Suprapubic skin (tissue), 4 donors: ENCODE measurements at regions not wholly inside any gene's neighbourhood (a gene's known extent, or its start where the extent isn't known, plus 50 kb on each side); places are given as distances from the start of the nearest gene placed in this dataset.
"Not testable (repeated sequence)": the region's sequence is repeated elsewhere in the genome, so short reads cannot be mapped to it uniquely, and the experiment has no call there.

Experiments
- DNase-seq, 2 donors: peaks; one replicate each; pipeline ENCODE4 v3.0.0-alpha.2; 2019; ENCODE audit warnings: low spot score in 2 of 2
- H3K27ac ChIP-seq: fragments of 200-600 bp; sonication (generic); one replicate; pipeline ENCODE4 v1.5.1; 2019
- H3K27me3 ChIP-seq: fragments of 200-600 bp; sonication (generic); one replicate; pipeline ENCODE4 v1.5.1; 2019
- H3K36me3 ChIP-seq: fragments of 200-600 bp; sonication (generic); one replicate; pipeline ENCODE4 v1.5.1; 2019
- H3K4me1 ChIP-seq: fragments of 200-600 bp; sonication (generic); one replicate; pipeline ENCODE4 v1.5.1; 2019
- H3K4me3 ChIP-seq: fragments of 200-600 bp; sonication (generic); one replicate; pipeline ENCODE4 v1.5.1; 2019; ENCODE audit warnings: mild to moderate bottlenecking
- H3K9me3 ChIP-seq: fragments of 200-600 bp; sonication (generic); one replicate; pipeline ENCODE4 v1.5.1; 2019
- EP300 ChIP-seq: sonication (generic); formaldehyde crosslinking; IDR thresholded peaks from one replicate; pipeline ENCODE4 v1.6.1; 2017; ENCODE audit warnings: antibody characterized with exemption
- POLR2A ChIP-seq, 2 donors: fragments of 450-650 bp; IDR thresholded peaks; one replicate each; pipeline ENCODE4 v1.6.1; 2017; ENCODE audit warnings: antibody characterized with exemption in 2 of 2, mild to moderate bottlenecking in 2 of 2, moderate library complexity in 2 of 2
- POLR2AphosphoS5 ChIP-seq, 3 donors: sonication (generic); formaldehyde crosslinking; IDR thresholded peaks; one replicate each; pipeline ENCODE4 v1.6.1; 2017; ENCODE audit warnings: antibody characterized with exemption in 3 of 3
- WGBS: methylation state at CpG from one replicate; pipeline ENCODE4 v1.1.5; 2018; 5-methylcytosine and 5-hydroxymethylcytosine counted together
- TF ChIP-seq, protein P1 (sequence below), 2 donors: fragments of 200-600 bp in 1 of 2; fragments of 450-650 bp in 1 of 2; sonication (generic) in 1 of 2; IDR thresholded peaks; one replicate each; pipeline ENCODE4 v1.5.1; 2016 to 2019; ENCODE audit warnings: antibody characterized with exemption in 2 of 2, mild to moderate bottlenecking in 1 of 2, moderate library complexity in 1 of 2

GRCh38 chr6:4474810-4475209 lies 301.4 kb upstream of the CDYL start:
- no peak overlapping the region for H3K4me3 ChIP-seq
- no peak for DNase-seq
- H3K9me3 ChIP-seq, result no peaks in the 10 kb centered on the region
- no peaks in the 10 kb centered on the region for H3K27me3 ChIP-seq
- H3K36me3 ChIP-seq, result no peaks in the 10 kb centered on the region
- TF ChIP-seq POLR2A (IDR thresholded peaks at IDR 0.05) (no peak), POLR2AphosphoS5 (IDR thresholded peaks at IDR 0.05) (no peak), EP300 (no peak)
- TF ChIP-seq, protein P1, sequence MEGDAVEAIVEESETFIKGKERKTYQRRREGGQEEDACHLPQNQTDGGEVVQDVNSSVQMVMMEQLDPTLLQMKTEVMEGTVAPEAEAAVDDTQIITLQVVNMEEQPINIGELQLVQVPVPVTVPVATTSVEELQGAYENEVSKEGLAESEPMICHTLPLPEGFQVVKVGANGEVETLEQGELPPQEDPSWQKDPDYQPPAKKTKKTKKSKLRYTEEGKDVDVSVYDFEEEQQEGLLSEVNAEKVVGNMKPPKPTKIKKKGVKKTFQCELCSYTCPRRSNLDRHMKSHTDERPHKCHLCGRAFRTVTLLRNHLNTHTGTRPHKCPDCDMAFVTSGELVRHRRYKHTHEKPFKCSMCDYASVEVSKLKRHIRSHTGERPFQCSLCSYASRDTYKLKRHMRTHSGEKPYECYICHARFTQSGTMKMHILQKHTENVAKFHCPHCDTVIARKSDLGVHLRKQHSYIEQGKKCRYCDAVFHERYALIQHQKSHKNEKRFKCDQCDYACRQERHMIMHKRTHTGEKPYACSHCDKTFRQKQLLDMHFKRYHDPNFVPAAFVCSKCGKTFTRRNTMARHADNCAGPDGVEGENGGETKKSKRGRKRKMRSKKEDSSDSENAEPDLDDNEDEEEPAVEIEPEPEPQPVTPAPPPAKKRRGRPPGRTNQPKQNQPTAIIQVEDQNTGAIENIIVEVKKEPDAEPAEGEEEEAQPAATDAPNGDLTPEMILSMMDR (IDR thresholded peaks at IDR 0.05), result no peak
- no peak overlapping the region for H3K27ac ChIP-seq
- no peaks in the 10 kb centered on the region for H3K4me1 ChIP-seq
- WGBS, result 82% methylated on average over 4 of the region's 4 CpGs

DNA sequence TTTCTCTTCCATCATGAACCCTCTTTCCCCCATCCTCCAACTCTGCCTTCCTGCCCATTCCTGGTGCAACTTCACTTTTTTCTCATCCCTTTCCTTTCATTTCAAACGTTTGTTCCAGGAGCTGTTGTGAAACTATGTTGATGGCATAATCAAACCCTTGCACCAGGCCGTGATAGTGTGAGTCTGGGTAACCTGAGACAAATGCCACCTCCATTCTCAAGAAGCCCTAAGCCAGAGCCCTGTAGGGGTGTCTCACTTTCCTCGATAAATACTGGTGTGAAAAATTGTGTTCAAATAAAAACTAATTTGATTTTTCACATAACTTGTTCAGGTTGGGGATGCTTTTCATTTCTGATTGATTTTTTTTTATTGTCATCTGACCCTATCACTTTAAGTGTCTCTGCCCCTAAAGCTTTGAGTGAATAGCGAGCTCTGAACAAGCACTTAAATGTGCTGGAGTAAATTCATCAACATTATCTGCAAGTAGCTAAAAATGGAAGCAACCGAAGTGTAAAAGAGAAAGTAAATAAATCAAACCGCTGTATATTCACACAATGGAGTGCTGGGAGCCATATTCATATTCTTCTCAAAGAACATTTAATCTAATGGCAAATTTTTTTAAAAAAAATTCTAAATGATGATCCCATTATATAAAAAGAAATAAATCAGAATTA lies 303.1 kb upstream of the CDYL start:
- TF ChIP-seq, protein P1 (IDR thresholded peaks at IDR 0.05), result no peak
- TF ChIP-seq POLR2A (IDR thresholded peaks at IDR 0.05), result no peak
- no peak for TF ChIP-seq EP300
- TF ChIP-seq POLR2AphosphoS5 (IDR thresholded peaks at IDR 0.05), result no peak
- no peaks in the 10 kb centered on the region for H3K9me3 ChIP-seq
- H3K36me3 ChIP-seq, result no peaks in the 10 kb centered on the region
- no peak for DNase-seq
- 76% methylated on average over 6 of the region's 6 CpGs for WGBS
- H3K27me3 ChIP-seq, result no peaks in the 10 kb centered on the region
- H3K27ac ChIP-seq, result no peak overlapping the region
- H3K4me3 ChIP-seq, result no peak overlapping the region
- no peaks in the 10 kb centered on the region for H3K4me1 ChIP-seq

DNA sequence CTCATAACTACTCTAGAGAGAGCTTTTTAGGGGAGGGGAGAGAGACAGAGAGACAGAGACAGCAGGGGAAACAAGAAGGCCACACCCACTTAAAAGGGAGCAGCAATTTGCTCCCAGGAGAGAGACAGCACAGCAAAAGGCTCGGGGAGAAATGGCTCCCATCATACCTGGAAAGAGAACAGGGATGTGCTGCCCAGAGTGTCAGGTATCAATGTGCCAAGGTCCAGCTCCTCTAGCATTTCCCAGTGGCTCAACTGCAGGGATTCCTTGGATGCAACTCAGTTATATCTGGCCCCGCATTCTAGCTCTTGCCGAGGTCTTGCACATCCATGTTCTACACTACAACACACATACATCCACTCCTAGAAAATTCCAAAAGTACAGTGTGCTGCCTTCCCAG lies 304.0 kb upstream of the CDYL start:
- no peaks in the 10 kb centered on the region for H3K27me3 ChIP-seq
- no peaks in the 10 kb centered on the region for H3K4me1 ChIP-seq
- no peaks in the 10 kb centered on the region for H3K9me3 ChIP-seq
- H3K4me3 ChIP-seq, result no peak overlapping the region
- 79% methylated on average over 3 of the region's 3 CpGs for WGBS
- H3K36me3 ChIP-seq, result no peaks in the 10 kb centered on the region
- no peak overlapping the region for H3K27ac ChIP-seq
- TF ChIP-seq EP300, result no peak
- TF ChIP-seq POLR2A (IDR thresholded peaks at IDR 0.05), result no peak
- TF ChIP-seq POLR2AphosphoS5 (IDR thresholded peaks at IDR 0.05), result no peak
- TF ChIP-seq, protein P1 (IDR thresholded peaks at IDR 0.05), result no peak
- DNase-seq, result no peak

- not testable (repeated sequence) for H3K27ac ChIP-seq, H3K4me3 ChIP-seq, H3K27me3 ChIP-seq, H3K4me1 ChIP-seq, DNase-seq, H3K36me3 ChIP-seq, H3K9me3 ChIP-seq
- WGBS, result 97% methylated on average over 4 of the region's 4 CpGs
These were observed 304.7 kb upstream of the CDYL start for GRCh38 chr6:4471515-4471914.

DNA sequence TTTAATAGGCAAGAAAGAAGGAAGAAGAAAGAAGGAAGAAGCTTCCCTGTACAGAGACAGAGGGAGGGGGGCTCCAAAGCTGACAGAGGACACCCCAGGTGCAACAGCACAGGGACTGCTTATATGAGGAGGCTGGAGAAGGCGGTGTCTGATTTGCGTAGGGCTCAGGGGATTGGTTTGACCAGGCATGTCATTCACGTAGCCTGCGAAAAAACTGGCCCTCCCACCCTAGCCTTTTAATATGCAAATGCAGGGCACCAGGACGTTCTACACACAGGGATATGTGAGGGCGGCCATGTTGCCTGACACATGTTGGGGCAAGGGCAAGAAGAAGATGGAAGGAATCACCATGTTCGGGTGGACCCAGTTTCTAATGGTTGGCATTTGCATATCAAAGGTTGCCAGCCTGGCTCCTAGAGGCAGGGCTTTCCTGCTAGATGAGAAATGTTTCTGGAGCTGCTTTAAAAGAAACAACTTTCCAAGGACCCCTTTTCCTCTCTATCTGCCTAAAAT lies 305.4 kb upstream of the CDYL start:
- no peaks in the 10 kb centered on the region for H3K9me3 ChIP-seq
- no peaks in the 10 kb centered on the region for H3K36me3 ChIP-seq
- no peaks in the 10 kb centered on the region for H3K27me3 ChIP-seq
- WGBS, result 90% methylated on average over 7 of the region's 7 CpGs
- TF ChIP-seq, protein P1 (IDR thresholded peaks at IDR 0.05), result no peak
- TF ChIP-seq POLR2A (IDR thresholded peaks at IDR 0.05) (no peak), POLR2AphosphoS5 (IDR thresholded peaks at IDR 0.05) (no peak), EP300 (no peak)
- H3K4me3 ChIP-seq, result no peak overlapping the region
- no peaks in the 10 kb centered on the region for H3K4me1 ChIP-seq
- DNase-seq, result no peak
- no peak overlapping the region for H3K27ac ChIP-seq
